Heart left ventricle (tissue), 13 donors: ENCODE measurements at regions not wholly inside any gene's neighbourhood (a gene's known extent, or its start where the extent isn't known, plus 50 kb on each side); places are given as distances from the start of the nearest gene placed in this dataset.

Source experiments
- POLR2A ChIP-seq, 2 donors: fragments of 450-650 bp; IDR thresholded peaks; one replicate each; pipeline ENCODE4 v1.6.1; 2017; ENCODE audit warnings: antibody characterized with exemption in 2 of 2, mild to moderate bottlenecking in 2 of 2, moderate library complexity in 2 of 2
- TF ChIP-seq, protein P1 (sequence below), 12 donors: fragments of 200-600 bp; sonication (generic) in 4 of 12; IDR thresholded peaks; one replicate each; pipeline versions ENCODE4 v1.5.0 to v1.8.0; 2018 to 2022; ENCODE audit warnings: antibody characterized with exemption in 12 of 12, mild to moderate bottlenecking in 5 of 12
- donor health status: ischemic (EF 13 %, LVEDD 7.1; RV severe dilation, severe dysfunction).
- donor health status: DM: no; HTN: yes; CAD: no.
- donor health status: DM: no; HTN: no; CAD: no.
- donor health status: ischemic (EF 25% LVEDD 6.9; RV normal size, moderate dysfunction).
- donor health status: ischemic (EF 25% LVEDD 5.7; RV mildly dilated, moderate dysfunction).
- donor health status: ischemic (EF 35%, LVEDD 5.7; RV mildly dilated, moderate dysfunction).
- donor health status: nonischemic (EF 11% LVEDD 7.7; RV severe dilation, severe dysfunction).
- donor health status: DM: yes; HTN: yes; CAD: no.
- donor health status: PGD.
- donor health status: ischemic (EF 29% LVEDD 5.4; RV normal size, mild dysfunction).
- donor health status: nonischemic (EF 23%, LVEDD 6.1; RV moderate dilation, normal function).

DNA sequence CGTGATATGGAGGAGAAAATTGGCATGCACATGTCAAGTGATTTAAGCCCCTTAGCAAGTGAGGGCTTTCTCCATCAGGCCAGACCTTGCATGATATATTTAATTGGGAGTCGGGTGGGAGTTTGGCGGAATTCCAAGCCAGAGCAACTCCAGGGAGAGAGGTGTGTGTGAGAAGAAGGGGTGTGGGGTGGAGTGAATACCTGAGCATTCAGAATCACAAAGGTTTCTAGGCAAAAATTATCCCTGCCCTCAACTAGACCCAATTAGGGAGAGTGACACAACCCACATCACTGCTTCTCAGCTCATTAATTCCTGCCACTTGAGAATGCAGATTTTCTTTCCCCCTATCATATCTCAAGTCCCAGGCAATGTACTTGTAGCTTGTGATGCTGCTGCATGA is 279.7 kb upstream of the TUT7 start:
- TF ChIP-seq, protein P1, sequence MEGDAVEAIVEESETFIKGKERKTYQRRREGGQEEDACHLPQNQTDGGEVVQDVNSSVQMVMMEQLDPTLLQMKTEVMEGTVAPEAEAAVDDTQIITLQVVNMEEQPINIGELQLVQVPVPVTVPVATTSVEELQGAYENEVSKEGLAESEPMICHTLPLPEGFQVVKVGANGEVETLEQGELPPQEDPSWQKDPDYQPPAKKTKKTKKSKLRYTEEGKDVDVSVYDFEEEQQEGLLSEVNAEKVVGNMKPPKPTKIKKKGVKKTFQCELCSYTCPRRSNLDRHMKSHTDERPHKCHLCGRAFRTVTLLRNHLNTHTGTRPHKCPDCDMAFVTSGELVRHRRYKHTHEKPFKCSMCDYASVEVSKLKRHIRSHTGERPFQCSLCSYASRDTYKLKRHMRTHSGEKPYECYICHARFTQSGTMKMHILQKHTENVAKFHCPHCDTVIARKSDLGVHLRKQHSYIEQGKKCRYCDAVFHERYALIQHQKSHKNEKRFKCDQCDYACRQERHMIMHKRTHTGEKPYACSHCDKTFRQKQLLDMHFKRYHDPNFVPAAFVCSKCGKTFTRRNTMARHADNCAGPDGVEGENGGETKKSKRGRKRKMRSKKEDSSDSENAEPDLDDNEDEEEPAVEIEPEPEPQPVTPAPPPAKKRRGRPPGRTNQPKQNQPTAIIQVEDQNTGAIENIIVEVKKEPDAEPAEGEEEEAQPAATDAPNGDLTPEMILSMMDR (IDR thresholded peaks at IDR 0.05), result no peak
- TF ChIP-seq POLR2A (IDR thresholded peaks at IDR 0.05), result no peak
